Loucy (cell line): ENCODE measurements at regions not wholly inside any gene's neighbourhood (a gene's known extent, or its start where the extent isn't known, plus 50 kb on each side); places are given as distances from the start of the nearest gene placed in this dataset.

Source experiments
- H2AFZ ChIP-seq: fragments of 200-600 bp; sonication (generic); 2 replicates; pipeline ENCODE4 v1.6.0; 2016; ENCODE audit warnings: antibody characterized with exemption, mild to moderate bottlenecking, low read length, moderate library complexity
- H3F3A ChIP-seq: fragments of 200-600 bp; 2 replicates; pipeline ENCODE4 v1.6.0; 2016; ENCODE audit warnings: antibody characterized with exemption, low read depth, mild to moderate bottlenecking
- H3K27me3 ChIP-seq: fragments of 200-600 bp; sonication (generic); 2 replicates; pipeline ENCODE4 v1.6.1; 2014; ENCODE audit warnings: low read length, mild to moderate bottlenecking; ENCODE audit not compliant: insufficient read depth, poor library complexity, severe bottlenecking
- H3K36me3 ChIP-seq: fragments of 200-600 bp; sonication (generic); 2 replicates; pipeline ENCODE4 v1.6.1; 2016; ENCODE audit warnings: low read length; ENCODE audit not compliant: insufficient read depth
- H3K4me1 ChIP-seq: fragments of 200-600 bp; sonication (generic); 2 replicates; pipeline ENCODE4 v1.5.1; 2014; ENCODE audit warnings: low read length, mild to moderate bottlenecking; ENCODE audit not compliant: insufficient read depth, poor library complexity, severe bottlenecking
- H3K4me2 ChIP-seq: fragments of 200-600 bp; sonication (generic); 2 replicates; pipeline ENCODE4 v1.6.0; 2014; ENCODE audit warnings: antibody characterized with exemption, low read length, low read depth, mild to moderate bottlenecking; ENCODE audit not compliant: poor library complexity, severe bottlenecking
- H3K4me3 ChIP-seq: fragments of 200-600 bp; sonication (generic); 2 replicates; pipeline ENCODE4 v1.5.1; 2014; ENCODE audit warnings: low read length, mild to moderate bottlenecking, mixed read lengths; ENCODE audit not compliant: poor library complexity, severe bottlenecking
- H3K79me2 ChIP-seq: fragments of 200-600 bp; sonication (generic); 2 replicates; pipeline ENCODE4 v1.6.1; 2014; ENCODE audit warnings: low read length; ENCODE audit not compliant: insufficient read depth
- H3K9ac ChIP-seq: fragments of 200-600 bp; sonication (generic); 2 replicates; pipeline ENCODE4 v1.6.0; 2014; ENCODE audit warnings: mild to moderate bottlenecking, low read depth, low read length, moderate library complexity; ENCODE audit not compliant: poor library complexity, severe bottlenecking
- H3K9me2 ChIP-seq: fragments of 200-600 bp; sonication (generic); replicated peaks from 2 replicates; pipeline ENCODE4 v1.6.1; 2016; ENCODE audit warnings: low read depth, low read length, mixed read lengths
- H3K9me3 ChIP-seq: fragments of 200-600 bp; sonication (generic); 2 replicates; pipeline ENCODE4 v1.6.1; 2014; ENCODE audit warnings: mild to moderate bottlenecking, antibody characterized with exemption, low read length, low read depth; ENCODE audit not compliant: insufficient read depth
- H4K20me1 ChIP-seq: fragments of 200-600 bp; sonication (generic); 2 replicates; pipeline ENCODE4 v1.6.0; 2014; ENCODE audit warnings: antibody characterized with exemption, low read length, mild to moderate bottlenecking; ENCODE audit not compliant: insufficient read depth, poor library complexity, severe bottlenecking
- CTCF ChIP-seq: fragments of 200-600 bp; sonication (generic); conservative IDR thresholded peaks from 2 replicates; pipeline ENCODE4 v1.5.1; 2014; ENCODE audit warnings: mild to moderate bottlenecking, antibody characterized with exemption, low read length
- EZH2phosphoT487 ChIP-seq: fragments of 200-600 bp; IDR thresholded peaks from 2 replicates; pipeline ENCODE4 v1.6.1; 2018; ENCODE audit warnings: antibody characterized with exemption, mild to moderate bottlenecking, moderate library complexity, borderline replicate concordance

- Histone ChIP-seq H3K9me2 (no peaks in the 10 kb centered on the region), H2AFZ (no peak overlapping the region)
These were observed 61.8 kb upstream of the ADA2 start for GRCh38 chr22:17281026-17281425.

GRCh38 chr22:17272511-17272991, 53.3 kb upstream of the ADA2 start:
- TF ChIP-seq EZH2phosphoT487 (no peak), CTCF (no peak; the same call in 1 of the 2 replicates)
- H3F3A ChIP-seq = no peaks in the 10 kb centered on the region
- peaks cover 8% of the 10 kb centered on the region for H3K4me1 ChIP-seq
- no peaks in the 10 kb centered on the region for H4K20me1 ChIP-seq
- no peak overlapping the region for H3K9ac ChIP-seq
- peak overlapping the region; percentile 69 for H2AFZ ChIP-seq
- no peak overlapping the region for H3K4me2 ChIP-seq
- no peaks in the 10 kb centered on the region for H3K79me2 ChIP-seq
- no peak overlapping the region for H3K4me3 ChIP-seq
- no peaks in the 10 kb centered on the region for H3K9me3 ChIP-seq
- H3K27me3 ChIP-seq = no peaks in the 10 kb centered on the region
- no peaks in the 10 kb centered on the region for H3K9me2 ChIP-seq
- H3K36me3 ChIP-seq = no peaks in the 10 kb centered on the region

More at GRCh38 chr22:17281026-17281425, 61.8 kb upstream of the ADA2 start:
- Histone ChIP-seq H4K20me1 (no peaks in the 10 kb centered on the region), H3K79me2 (no peaks in the 10 kb centered on the region), H3K36me3 (no peaks in the 10 kb centered on the region), H3K4me1 (no peaks in the 10 kb centered on the region), H3K4me3 (no peak overlapping the region), H3K9ac (no peak overlapping the region), H3K27me3 (no peaks in the 10 kb centered on the region), H3K4me2 (no peak overlapping the region), H3F3A (no peaks in the 10 kb centered on the region), H3K9me3 (no peaks in the 10 kb centered on the region)
- TF ChIP-seq EZH2phosphoT487 = no peak
- no peak for TF ChIP-seq CTCF

- Histone ChIP-seq H3F3A (no peaks in the 10 kb centered on the region), H3K27me3 (no peaks in the 10 kb centered on the region), H3K36me3 (no peaks in the 10 kb centered on the region), H3K4me3 (no peak overlapping the region), H3K9me3 (no peaks in the 10 kb centered on the region), H3K4me1 (peaks cover 15% of the 10 kb centered on the region), H2AFZ (no peak overlapping the region), H3K4me2 (no peak overlapping the region), H3K9ac (no peak overlapping the region), H4K20me1 (no peaks in the 10 kb centered on the region), H3K79me2 (no peaks in the 10 kb centered on the region), H3K9me2 (no peaks in the 10 kb centered on the region)
- peak; percentile 22; the same call in 1 of the 2 replicates for TF ChIP-seq CTCF
- TF ChIP-seq EZH2phosphoT487 = no peak
These were observed 52.6 kb upstream of the ADA2 start for GRCh38 chr22:17271711-17272451.
